GM13976 (cell line): ENCODE measurements at regions not wholly inside any gene's neighbourhood (a gene's known extent, or its start where the extent isn't known, plus 50 kb on each side); places are given as distances from the start of the nearest gene placed in this dataset.

Experiments used
- DNase-seq: peaks from one replicate; pipeline ENCODE4 v3.0.0; 2012; ENCODE audit warnings: low spot score
- CTCF ChIP-seq: IDR thresholded peaks from 2 replicates; pipeline ENCODE4 v1.5.1; 2012; ENCODE audit warnings: borderline replicate concordance, mild to moderate bottlenecking; ENCODE audit not compliant: insufficient read depth; ENCODE audit errors: extremely low read depth, missing control alignments, control extremely low read depth
- in situ Hi-C: fragments of 300-500 bp; cut with MboI; formaldehyde crosslinking; loops from one replicate; pipeline ENCODE4 v1.12.0; 2022; ENCODE audit warnings: low sequenced_read_pairs, mixed read lengths, inconsistent platforms; ENCODE audit not compliant: unreplicated experiment

- in situ Hi-C loops: no loop called here
- no peak for DNase-seq
- no peak for TF ChIP-seq CTCF
These were observed 67.8 kb downstream of the CASP12 start for GRCh38 chr11:104830508-104830907.

- no peak for DNase-seq
- in situ Hi-C loops: no loop called here
- TF ChIP-seq CTCF: no peak
These were observed 68.2 kb downstream of the CASP12 start for GRCh38 chr11:104830080-104830479.

- no peak for TF ChIP-seq CTCF
- no peak for DNase-seq
- in situ Hi-C loops: no loop called here
These were observed 71.5 kb downstream of the CASP12 start for GRCh38 chr11:104826772-104827171.

- TF ChIP-seq CTCF: no peak
- in situ Hi-C loops: no loop called here
- DNase-seq: no peak
These were observed 74.6 kb downstream of the CASP12 start for GRCh38 chr11:104823657-104824056.

- no peak for DNase-seq
- no peak for TF ChIP-seq CTCF
- in situ Hi-C loops: no loop called here
These were observed 77.8 kb downstream of the CASP12 start for GRCh38 chr11:104820431-104820830.

- DNase-seq: no peak
- TF ChIP-seq CTCF: no peak
- in situ Hi-C loops: no loop called here
These were observed 78.7 kb downstream of the CASP12 start for GRCh38 chr11:104819603-104820002.

GRCh38 chr11:104819107-104819506 is 79.2 kb downstream of the CASP12 start:
- TF ChIP-seq CTCF: no peak
- in situ Hi-C loops: no loop called here
- no peak for DNase-seq
